HCEC 1CT (cell line): ENCODE measurements at regions not wholly inside any gene's neighbourhood (a gene's known extent, or its start where the extent isn't known, plus 50 kb on each side); places are given as distances from the start of the nearest gene placed in this dataset.

Experiments used
- DNase-seq: peaks from one replicate; pipeline ENCODE4 v3.0.0-alpha.2; 2017

- DNase-seq = no peak
These were observed 53.9 kb downstream of the FOXL1 start for GRCh38 chr16:86632206-86632605.

- no peak for DNase-seq
These were observed 54.6 kb downstream of the FOXL1 start for GRCh38 chr16:86632944-86633343.

- DNase-seq = peak; percentile 29
These were observed 55.9 kb downstream of the FOXL1 start for GRCh38 chr16:86634292-86634691.

- no peak for DNase-seq
These were observed 57.0 kb downstream of the FOXL1 start for GRCh38 chr16:86635176-86635876.

GRCh38 chr16:86635926-86636325 lies 57.6 kb downstream of the FOXL1 start:
- no peak for DNase-seq

GRCh38 chr16:86637744-86638143 lies 59.4 kb downstream of the FOXL1 start:
- no peak for DNase-seq

GRCh38 chr16:86638642-86639041 lies 60.3 kb downstream of the FOXL1 start:
- no peak for DNase-seq

- DNase-seq = no peak
These were observed 61.0 kb downstream of the FOXL1 start for GRCh38 chr16:86639354-86639753.

- DNase-seq = no peak
These were observed 62.0 kb downstream of the FOXL1 start for GRCh38 chr16:86640265-86640843.

- no peak for DNase-seq
These were observed 63.7 kb downstream of the FOXL1 start for GRCh38 chr16:86642087-86642486.

- DNase-seq = no peak
These were observed 65.3 kb downstream of the FOXL1 start for GRCh38 chr16:86643671-86644070.

- DNase-seq = no peak
These were observed 69.2 kb downstream of the FOXL1 start for GRCh38 chr16:86647561-86647960.

- DNase-seq = no peak
These were observed 71.5 kb downstream of the FOXL1 start for GRCh38 chr16:86649875-86650274.

GRCh38 chr16:86651013-86651627 lies 72.8 kb downstream of the FOXL1 start:
- no peak for DNase-seq

- DNase-seq = no peak
These were observed 73.5 kb downstream of the FOXL1 start for GRCh38 chr16:86651823-86652222.

GRCh38 chr16:86653285-86654006 lies 75.1 kb downstream of the FOXL1 start:
- no peak for DNase-seq

GRCh38 chr16:86657972-86658371 lies 79.6 kb downstream of the FOXL1 start:
- DNase-seq = no peak

GRCh38 chr16:86660623-86661022 lies 82.3 kb downstream of the FOXL1 start:
- DNase-seq = no peak

GRCh38 chr16:86661706-86662105 lies 83.4 kb downstream of the FOXL1 start:
- DNase-seq = peak; percentile 65

GRCh38 chr16:86662195-86662594 lies 83.8 kb downstream of the FOXL1 start:
- DNase-seq = peak; percentile 35

- DNase-seq = no peak
These were observed 84.4 kb downstream of the FOXL1 start for GRCh38 chr16:86662740-86663139.

GRCh38 chr16:86663685-86664521 lies 85.6 kb downstream of the FOXL1 start:
- DNase-seq = peak; percentile 70
